Fibroblast of villous mesenchyme (primary cell): ENCODE measurements at regions not wholly inside any gene's neighbourhood (a gene's known extent, or its start where the extent isn't known, plus 50 kb on each side); places are given as distances from the start of the nearest gene placed in this dataset.

Experiments used
- DNase-seq: peaks from one replicate; pipeline ENCODE4 v3.0.0-alpha.2; 2010; ENCODE audit warnings: low read depth
- H3K4me3 ChIP-seq: 2 replicates; pipeline ENCODE4 v1.5.1; 2011; ENCODE audit warnings: low read depth, mild to moderate bottlenecking, low read length
- TF ChIP-seq, protein P1 (sequence below): IDR thresholded peaks from 2 replicates; pipeline ENCODE4 v1.5.1; 2012; ENCODE audit warnings: low read depth, mild to moderate bottlenecking, low read length; ENCODE audit not compliant: insufficient read depth

DNA sequence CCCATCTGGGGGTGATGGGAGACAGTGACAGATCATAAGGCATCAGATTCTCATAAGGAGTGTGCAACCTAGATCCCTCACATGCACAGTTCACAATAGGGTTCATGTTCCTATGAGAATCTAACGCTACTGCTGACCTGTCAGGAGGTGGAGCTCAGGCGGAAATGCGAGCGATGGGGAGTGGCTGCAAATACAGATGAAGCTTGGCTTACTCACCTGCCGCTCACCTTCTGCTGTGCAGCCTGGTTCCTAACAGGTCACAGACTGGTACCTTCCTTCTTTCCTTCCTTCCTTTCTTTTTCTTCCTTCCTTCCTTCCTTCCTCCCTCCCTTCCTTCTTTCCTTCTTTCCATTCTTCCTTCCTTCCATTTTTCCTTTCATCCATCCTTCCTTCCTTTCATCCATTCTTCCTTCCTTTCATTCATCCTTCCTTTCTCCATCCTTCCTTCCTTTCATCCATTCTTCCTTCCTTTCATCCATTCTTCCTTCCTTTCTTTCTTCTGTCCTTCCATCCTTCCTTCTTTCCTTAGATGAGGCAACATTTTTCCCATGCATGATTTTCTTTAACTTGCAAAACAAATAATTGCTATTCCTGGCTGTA, 370.0 kb upstream of the AUTS2 start:
- H3K4me3 ChIP-seq = no peak overlapping the region
- TF ChIP-seq, protein P1, sequence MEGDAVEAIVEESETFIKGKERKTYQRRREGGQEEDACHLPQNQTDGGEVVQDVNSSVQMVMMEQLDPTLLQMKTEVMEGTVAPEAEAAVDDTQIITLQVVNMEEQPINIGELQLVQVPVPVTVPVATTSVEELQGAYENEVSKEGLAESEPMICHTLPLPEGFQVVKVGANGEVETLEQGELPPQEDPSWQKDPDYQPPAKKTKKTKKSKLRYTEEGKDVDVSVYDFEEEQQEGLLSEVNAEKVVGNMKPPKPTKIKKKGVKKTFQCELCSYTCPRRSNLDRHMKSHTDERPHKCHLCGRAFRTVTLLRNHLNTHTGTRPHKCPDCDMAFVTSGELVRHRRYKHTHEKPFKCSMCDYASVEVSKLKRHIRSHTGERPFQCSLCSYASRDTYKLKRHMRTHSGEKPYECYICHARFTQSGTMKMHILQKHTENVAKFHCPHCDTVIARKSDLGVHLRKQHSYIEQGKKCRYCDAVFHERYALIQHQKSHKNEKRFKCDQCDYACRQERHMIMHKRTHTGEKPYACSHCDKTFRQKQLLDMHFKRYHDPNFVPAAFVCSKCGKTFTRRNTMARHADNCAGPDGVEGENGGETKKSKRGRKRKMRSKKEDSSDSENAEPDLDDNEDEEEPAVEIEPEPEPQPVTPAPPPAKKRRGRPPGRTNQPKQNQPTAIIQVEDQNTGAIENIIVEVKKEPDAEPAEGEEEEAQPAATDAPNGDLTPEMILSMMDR = no peak
- DNase-seq = no peak

DNA sequence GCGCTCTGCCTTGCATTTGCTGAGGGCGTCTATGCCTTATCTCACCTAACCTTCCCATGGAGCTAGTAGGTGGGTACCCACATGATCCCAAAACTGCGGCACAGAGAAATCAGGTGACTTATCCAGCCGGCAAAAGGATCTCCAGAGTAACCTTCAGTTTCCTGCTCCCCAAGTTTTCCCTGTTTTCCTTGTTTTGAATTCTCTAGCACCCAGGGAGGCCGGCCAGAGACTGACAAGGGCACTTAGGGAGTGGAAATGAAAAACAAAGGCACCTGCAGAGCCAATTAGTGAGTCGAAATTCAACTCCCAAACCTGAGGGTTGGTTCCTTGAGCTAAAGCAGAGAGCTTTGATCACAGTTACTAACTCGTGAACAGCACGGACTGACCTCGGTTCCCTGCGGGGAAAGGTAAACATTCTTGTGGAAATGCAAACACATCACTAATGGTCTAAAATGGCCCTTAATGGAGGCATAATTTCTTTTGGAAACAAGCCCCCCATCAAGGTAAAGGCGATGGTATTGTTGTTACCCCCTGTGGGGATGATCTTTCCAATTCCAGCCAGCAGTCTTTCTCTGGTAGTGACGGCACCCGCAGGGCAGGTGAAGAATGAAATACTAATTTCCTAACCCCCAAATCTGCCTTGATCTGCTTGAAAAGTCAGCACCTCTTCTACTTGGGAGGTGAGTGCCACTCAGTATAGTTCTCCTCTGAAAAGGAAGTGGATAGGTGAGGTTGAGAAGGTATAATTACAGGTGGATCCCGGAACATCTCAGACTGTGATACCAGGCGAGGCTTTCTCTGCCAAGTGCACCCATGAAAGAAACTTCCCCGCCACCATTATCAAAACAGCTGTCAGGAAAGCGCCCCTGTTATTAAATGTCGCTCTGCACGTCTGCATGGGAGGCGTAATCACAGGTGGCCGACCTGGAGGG, 365.6 kb upstream of the AUTS2 start:
- TF ChIP-seq, protein P1 = no peak
- DNase-seq = no peak
- H3K4me3 ChIP-seq = no peak overlapping the region

DNA sequence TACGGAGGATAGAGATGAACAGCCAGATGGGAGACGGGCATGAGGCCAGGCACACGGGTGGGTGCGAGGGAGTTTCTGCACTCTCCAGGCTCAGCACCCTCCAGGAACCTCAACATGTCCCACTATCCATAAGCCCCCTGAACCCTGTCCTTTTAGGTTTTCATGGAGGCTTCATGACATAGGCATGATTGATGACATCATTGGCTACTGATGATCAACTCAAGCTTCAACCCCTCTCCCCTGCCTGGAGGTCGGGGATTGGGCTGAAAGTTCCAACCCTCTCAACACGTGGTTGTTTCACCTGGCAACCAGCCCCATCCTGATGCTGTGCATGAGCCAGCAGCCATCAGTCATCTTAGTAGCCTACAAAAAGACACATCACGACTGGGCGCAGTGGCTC, 360.7 kb upstream of the AUTS2 start:
- no peak for DNase-seq
- TF ChIP-seq, protein P1 = no peak
- no peak overlapping the region for H3K4me3 ChIP-seq

DNA sequence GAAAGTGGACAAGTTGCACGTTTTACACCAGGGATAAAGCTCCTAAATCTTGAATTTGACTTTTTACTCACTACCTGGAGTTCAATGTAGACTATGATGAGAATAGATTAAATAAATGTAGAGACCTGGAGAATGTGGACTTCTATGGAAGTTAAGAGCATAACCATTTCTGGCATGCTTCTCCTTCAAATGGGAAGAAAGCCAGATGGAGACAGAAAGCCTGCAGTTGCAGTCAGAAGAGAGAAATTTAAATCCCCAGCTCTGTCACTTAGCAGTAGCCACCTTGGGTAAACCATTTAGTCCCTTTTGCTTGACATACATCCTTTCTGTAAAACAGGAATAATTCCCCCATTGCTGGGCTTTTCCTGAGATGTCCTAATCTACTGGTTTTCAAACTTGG, 355.3 kb upstream of the AUTS2 start:
- DNase-seq = no peak
- no peak overlapping the region for H3K4me3 ChIP-seq
- TF ChIP-seq, protein P1 = no peak

DNA sequence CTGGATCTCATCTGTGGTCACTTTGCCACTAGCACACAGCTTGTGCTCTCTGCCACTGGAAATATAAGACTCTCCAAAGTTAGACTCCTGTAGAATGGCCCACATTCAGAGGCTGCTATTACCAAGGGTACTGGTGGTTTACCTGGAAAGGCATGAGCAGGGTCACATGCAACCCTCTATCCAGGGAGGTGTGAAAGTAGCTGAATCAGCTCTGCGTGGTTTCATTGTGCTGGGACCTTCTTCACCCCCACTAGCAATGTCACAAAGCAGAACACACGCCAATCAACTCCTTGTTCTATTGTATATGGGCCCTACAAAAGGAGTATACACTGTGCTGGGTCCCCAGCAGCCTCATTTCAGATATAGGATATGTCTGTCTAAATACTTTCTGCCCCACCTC, 353.6 kb upstream of the AUTS2 start:
- DNase-seq = no peak
- no peak overlapping the region for H3K4me3 ChIP-seq
- TF ChIP-seq, protein P1 = no peak

- TF ChIP-seq, protein P1 = no peak
- DNase-seq = no peak
- no peak overlapping the region for H3K4me3 ChIP-seq
Observed at GRCh38 chr7:69245646-69246045, 352.6 kb upstream of the AUTS2 start.
